Lower lobe of right lung (tissue), 2 donors: ENCODE measurements at regions not wholly inside any gene's neighbourhood (a gene's known extent, or its start where the extent isn't known, plus 50 kb on each side); places are given as distances from the start of the nearest gene placed in this dataset.

Experiments
- ATAC-seq, 2 donors: fragments of 200-7000 bp; cut with Tn5 transposase; one replicate each; pipeline ENCODE4 v1.9.1; 2020 to 2022; ENCODE audit warnings: mild to moderate bottlenecking in 2 of 2, moderate library complexity in 2 of 2
- DNase-seq: peaks from one replicate; pipeline ENCODE4 v3.0.0-alpha.2; 2020
- H3K27ac ChIP-seq: fragments of 200-600 bp; one replicate; pipeline ENCODE4 v1.8.0; 2022
- H3K27me3 ChIP-seq: fragments of 200-600 bp; one replicate; pipeline ENCODE4 v1.8.0; 2022; ENCODE audit warnings: low read depth
- H3K36me3 ChIP-seq: fragments of 200-600 bp; one replicate; pipeline ENCODE4 v1.8.0; 2022; ENCODE audit warnings: mild to moderate bottlenecking
- H3K4me1 ChIP-seq: fragments of 200-600 bp; one replicate; pipeline ENCODE4 v1.8.0; 2022
- H3K4me3 ChIP-seq: fragments of 200-600 bp; one replicate; pipeline ENCODE4 v1.8.0; 2022; ENCODE audit warnings: mild to moderate bottlenecking
- H3K9me3 ChIP-seq: fragments of 200-600 bp; one replicate; pipeline ENCODE4 v1.8.0; 2022
- CTCF ChIP-seq: fragments of 200-600 bp; IDR thresholded peaks from one replicate; pipeline ENCODE4 v1.8.0; 2022; ENCODE audit warnings: antibody characterized with exemption, mild to moderate bottlenecking
- intact Hi-C: fragments of 100-400 bp; cut with DNase I; formaldehyde crosslinking; loops from one replicate; pipeline ENCODE4 v1.11.0; 2022
- donor health status: DM: no; HTN: yes; CAD: no; lungs with severe emphysema.

- TF ChIP-seq CTCF, result no peak
- ATAC-seq (no peak), DNase-seq (no peak)
- Histone ChIP-seq H3K4me1 (peaks cover 13% of the 10 kb centered on the region), H3K4me3 (no peak overlapping the region), H3K36me3 (no peaks in the 10 kb centered on the region), H3K27me3 (no peaks in the 10 kb centered on the region), H3K27ac (no peak overlapping the region), H3K9me3 (no peaks in the 10 kb centered on the region)
- intact Hi-C loops, result no loop called here
Observed at GRCh38 chr20:17856837-17857605, 111.6 kb downstream of the SNX5 start.

GRCh38 chr20:17856024-17856564 is 112.5 kb downstream of the SNX5 start:
- no peaks in the 10 kb centered on the region for H3K36me3 ChIP-seq
- no peak for TF ChIP-seq CTCF
- no peaks in the 10 kb centered on the region for H3K9me3 ChIP-seq
- DNase-seq (no peak), ATAC-seq (no peak)
- no peak overlapping the region for H3K4me3 ChIP-seq
- H3K4me1 ChIP-seq, result peaks cover 13% of the 10 kb centered on the region
- H3K27ac ChIP-seq, result no peak overlapping the region
- intact Hi-C loops, result no loop called here
- H3K27me3 ChIP-seq, result no peaks in the 10 kb centered on the region

- Histone ChIP-seq H3K4me3 (no peak overlapping the region), H3K9me3 (no peaks in the 10 kb centered on the region), H3K27ac (no peak overlapping the region), H3K36me3 (no peaks in the 10 kb centered on the region), H3K4me1 (peaks cover 13% of the 10 kb centered on the region), H3K27me3 (no peaks in the 10 kb centered on the region)
- DNase-seq (no peak), ATAC-seq (peak; percentile 42 to 67)
- TF ChIP-seq CTCF, result no peak
- intact Hi-C loops, result no loop called here
Observed at GRCh38 chr20:17854307-17854903, 114.2 kb downstream of the SNX5 start.

GRCh38 chr20:17852323-17852722 is 116.3 kb downstream of the SNX5 start:
- DNase-seq, result no peak
- H3K9me3 ChIP-seq, result no peaks in the 10 kb centered on the region
- ATAC-seq, result no peak
- intact Hi-C loops, result no loop called here
- no peak overlapping the region for H3K27ac ChIP-seq
- peaks cover 7% of the 10 kb centered on the region for H3K4me1 ChIP-seq
- H3K36me3 ChIP-seq, result no peaks in the 10 kb centered on the region
- no peak for TF ChIP-seq CTCF
- H3K27me3 ChIP-seq, result no peaks in the 10 kb centered on the region
- no peak overlapping the region for H3K4me3 ChIP-seq

GRCh38 chr20:17850684-17851026 is 117.9 kb downstream of the SNX5 start:
- no peaks in the 10 kb centered on the region for H3K36me3 ChIP-seq
- H3K9me3 ChIP-seq, result no peaks in the 10 kb centered on the region
- TF ChIP-seq CTCF, result no peak
- no peak overlapping the region for H3K4me3 ChIP-seq
- intact Hi-C loops, result no loop called here
- H3K27me3 ChIP-seq, result no peaks in the 10 kb centered on the region
- no peak for ATAC-seq
- H3K27ac ChIP-seq, result peak overlapping the region; percentile 61
- peaks cover 22% of the 10 kb centered on the region for H3K4me1 ChIP-seq
- no peak for DNase-seq
